ENCODE measurements at regions not wholly inside any gene's neighbourhood (a gene's known extent, or its start where the extent isn't known, plus 50 kb on each side); places are given as distances from the start of the nearest gene placed in this dataset.

GRCh38 chr4:81990898-81991297 is 382.9 kb downstream of the HNRNPD start:
- no peak for DNase-seq

- no peak for DNase-seq
Observed at GRCh38 chr4:81990211-81990610, 383.6 kb downstream of the HNRNPD start.

- DNase-seq, result no peak
Observed at GRCh38 chr4:81989202-81989601, 384.6 kb downstream of the HNRNPD start.

- no peak for DNase-seq
Observed at GRCh38 chr4:81988178-81988577, 385.6 kb downstream of the HNRNPD start.

- DNase-seq, result no peak
Observed at GRCh38 chr4:81984746-81985145, 389.0 kb downstream of the HNRNPD start.

GRCh38 chr4:81982846-81983540 is 390.8 kb downstream of the HNRNPD start:
- DNase-seq, result no peak

- DNase-seq, result no peak
Observed at GRCh38 chr4:81981218-81981617, 392.6 kb downstream of the HNRNPD start.

- DNase-seq, result no peak
Observed at GRCh38 chr4:81974523-81974922, 399.3 kb downstream of the HNRNPD start.

- no peak for DNase-seq
Observed at GRCh38 chr4:81971637-81972381, 402.0 kb downstream of the HNRNPD start.

- no peak for DNase-seq
Observed at GRCh38 chr4:81971061-81971460, 402.7 kb downstream of the HNRNPD start.

GRCh38 chr4:81970454-81970853 is 403.3 kb downstream of the HNRNPD start:
- no peak for DNase-seq

- DNase-seq, result no peak
Observed at GRCh38 chr4:81966676-81967075, 407.1 kb downstream of the HNRNPD start.

GRCh38 chr4:81965911-81966310 is 407.9 kb downstream of the HNRNPD start:
- DNase-seq, result no peak

- no peak for DNase-seq
Observed at GRCh38 chr4:81965454-81965853, 408.3 kb downstream of the HNRNPD start.

GRCh38 chr4:81963763-81964020 is 410.1 kb downstream of the HNRNPD start:
- DNase-seq, result no peak

GRCh38 chr4:81963015-81963762 is 410.6 kb downstream of the HNRNPD start:
- DNase-seq, result no peak

- no peak for DNase-seq
Observed at GRCh38 chr4:81960961-81961360, 412.8 kb downstream of the HNRNPD start.

GRCh38 chr4:81954271-81954670 is 419.5 kb downstream of the HNRNPD start:
- DNase-seq, result no peak

GRCh38 chr4:81951891-81952455 is 421.8 kb downstream of the HNRNPD start:
- DNase-seq, result no peak

- DNase-seq, result no peak
Observed at GRCh38 chr4:81946996-81947395, 426.8 kb downstream of the HNRNPD start.

- no peak for DNase-seq
Observed at GRCh38 chr4:81930506-81931238, 443.1 kb downstream of the HNRNPD start.

- DNase-seq, result no peak
Observed at GRCh38 chr4:81923140-81923539, 450.7 kb downstream of the HNRNPD start.

- DNase-seq, result no peak
Observed at GRCh38 chr4:81922313-81922712, 450.6 kb upstream of the RASGEF1B start.

Data from stimulated activated CD8-positive, alpha-beta memory T cell treated with anti-CD3 and anti-CD28 coated beads, Interleukin-4, amount 100 ng/mL, for 48 hours (primary cell).